Lung (tissue), 11 donors: ENCODE measurements at regions not wholly inside any gene's neighbourhood (a gene's known extent, or its start where the extent isn't known, plus 50 kb on each side); places are given as distances from the start of the nearest gene placed in this dataset.
"Not testable (repeated sequence)": the region's sequence is repeated elsewhere in the genome, so short reads cannot be mapped to it uniquely, and the experiment has no call there.

Source experiments
- ATAC-seq: fragments of 200-7000 bp; cut with Tn5 transposase; one replicate; pipeline ENCODE4 v1.9.1; 2020; ENCODE audit warnings: moderate number of reproducible peaks; ENCODE audit not compliant: insufficient read depth, low FRiP score
- DNase-seq, 3 donors: peaks; one replicate each; pipeline ENCODE4 v3.0.0-alpha.2; 2013 to 2017
- H3K27ac ChIP-seq, 2 donors: one replicate each; pipeline ENCODE4 v1.5.1; 2013; ENCODE audit warnings: mild to moderate bottlenecking in 2 of 2, moderate library complexity in 2 of 2, control low read depth in 1 of 2, inconsistent platforms in 1 of 2, low read depth in 1 of 2, low read length in 1 of 2
- H3K27me3 ChIP-seq, 3 donors: one replicate each; pipeline ENCODE4 v1.5.1; 2013; ENCODE audit warnings: low read length in 2 of 3; ENCODE audit not compliant: control insufficient read depth in 3 of 3, insufficient read depth in 3 of 3
- H3K36me3 ChIP-seq, 4 donors: one replicate each; pipeline ENCODE4 v1.5.1; 2013; ENCODE audit warnings: low read length in 4 of 4, mild to moderate bottlenecking in 1 of 4, moderate library complexity in 1 of 4; ENCODE audit not compliant: control insufficient read depth in 4 of 4, insufficient read depth in 4 of 4
- H3K4me1 ChIP-seq, 5 donors: one replicate each; pipeline ENCODE4 v1.5.1; 2013; ENCODE audit warnings: low read length in 5 of 5, mild to moderate bottlenecking in 2 of 5, moderate library complexity in 1 of 5; ENCODE audit not compliant: control insufficient read depth in 5 of 5, insufficient read depth in 5 of 5
- H3K4me3 ChIP-seq: one replicate; pipeline ENCODE4 v1.5.1; 2013; ENCODE audit warnings: mild to moderate bottlenecking, control low read depth, moderate library complexity
- H3K9ac ChIP-seq, 2 donors: one replicate each; pipeline ENCODE4 v1.5.1; 2013; ENCODE audit warnings: low read length in 2 of 2, control low read depth in 1 of 2; ENCODE audit not compliant: insufficient read depth in 1 of 2
- H3K9me3 ChIP-seq, 4 donors: one replicate each; pipeline ENCODE4 v1.5.1; 2013; ENCODE audit warnings: low read length in 3 of 4, mild to moderate bottlenecking in 1 of 4, moderate library complexity in 1 of 4; ENCODE audit not compliant: control insufficient read depth in 4 of 4, insufficient read depth in 3 of 4
- CTCF ChIP-seq: IDR thresholded peaks from 2 replicates; pipeline ENCODE4 v1.5.1; 2012; ENCODE audit warnings: mild to moderate bottlenecking; ENCODE audit errors: control extremely low read depth, extremely low read depth
- WGBS, 2 donors: extraction: QIAGEN DNeasy Blood & Tissue Kit; methylation state at CpG; one replicate each; pipeline ENCODE4 v1.1.7; 2013; 5-methylcytosine and 5-hydroxymethylcytosine counted together
- donor health status: control.
- donor health status: control.
- donor health status: Bipolar disorder and iron deficiency.
- donor health status: healthy.
- donor health status: DM: yes; HTN: yes; CAD: no.

- no peaks in the 10 kb centered on the region for H3K27me3 ChIP-seq
- H3K4me3 ChIP-seq: no peak overlapping the region
- no peak for DNase-seq
- H3K4me1 ChIP-seq: no peaks in the 10 kb centered on the region
- TF ChIP-seq CTCF: no peak
- no peak overlapping the region for H3K27ac ChIP-seq
- no peak for ATAC-seq
- no peaks in the 10 kb centered on the region for H3K36me3 ChIP-seq
- no peak overlapping the region for H3K9ac ChIP-seq
- peaks cover 0 to 6% (median 0%) of the 10 kb centered on the region in 4 donors for H3K9me3 ChIP-seq
- WGBS, 2 donors: 65 to 82% methylated on average over 4 of the region's 4 CpGs
Measured at GRCh38 chr4:12612876-12613275, 871.3 kb downstream of the RAB28 start.

- peak in 1 of 3 donors; percentile 5 for DNase-seq
- not testable (repeated sequence) for H3K36me3 ChIP-seq, H3K4me1 ChIP-seq, H3K4me3 ChIP-seq, H3K9me3 ChIP-seq, H3K27me3 ChIP-seq, H3K27ac ChIP-seq, H3K9ac ChIP-seq, ATAC-seq
- 93 to 94% methylated on average over 33 of the region's 33 CpGs for WGBS, 2 donors
Measured at GRCh38 chr4:12609212-12609875, 874.8 kb downstream of the RAB28 start.

- no peaks in the 10 kb centered on the region for H3K27me3 ChIP-seq
- no peak for DNase-seq
- H3K27ac ChIP-seq: no peak overlapping the region
- H3K9me3 ChIP-seq: peaks cover 0 to 3% (median under 1%) of the 10 kb centered on the region in 4 donors
- no peak overlapping the region for H3K9ac ChIP-seq
- H3K4me1 ChIP-seq: no peaks in the 10 kb centered on the region
- H3K4me3 ChIP-seq: no peak overlapping the region
- no peak for TF ChIP-seq CTCF
- H3K36me3 ChIP-seq: no peaks in the 10 kb centered on the region
- ATAC-seq: no peak
Measured at GRCh38 chr4:12595986-12596385, 888.2 kb downstream of the RAB28 start.

- Histone ChIP-seq H3K36me3 (no peaks in the 10 kb centered on the region), H3K9me3 (peaks cover 0 to 3% (median under 1%) of the 10 kb centered on the region in 4 donors), H3K27ac (no peak overlapping the region), H3K4me3 (no peak overlapping the region), H3K9ac (no peak overlapping the region), H3K4me1 (no peaks in the 10 kb centered on the region), H3K27me3 (no peaks in the 10 kb centered on the region)
- no peak for ATAC-seq
- no peak for TF ChIP-seq CTCF
- 79 to 81% methylated on average over 4 of the region's 4 CpGs for whole genome bisulfite sequencing, 2 donors
- no peak for DNase-seq
Measured at GRCh38 chr4:12595489-12595888, 888.7 kb downstream of the RAB28 start.
